NCI-H2107 treated with DMSO at 0.1 percent for 48 hours (cell line): ENCODE measurements at regions not wholly inside any gene's neighbourhood (a gene's known extent, or its start where the extent isn't known, plus 50 kb on each side); places are given as distances from the start of the nearest gene placed in this dataset.

Experiments
- DNase-seq: peaks from one replicate; lab custom pipeline; 2025; ENCODE audit not compliant: unreplicated experiment; lab: John Stamatoyannopoulos, UW

GRCh38 chr2:88832311-88832991 lies 141.0 kb downstream of the RPIA start:
- DNase-seq, result no peak

- DNase-seq, result no peak
Measured at GRCh38 chr2:88832992-88833389, 141.5 kb downstream of the RPIA start.

GRCh38 chr2:88834376-88834775 lies 142.9 kb downstream of the RPIA start:
- no peak for DNase-seq

- no peak for DNase-seq
Measured at GRCh38 chr2:88834866-88835265, 143.4 kb downstream of the RPIA start.

GRCh38 chr2:88835726-88836125 lies 144.3 kb downstream of the RPIA start:
- no peak for DNase-seq

- DNase-seq, result no peak
Measured at GRCh38 chr2:88836351-88836750, 144.9 kb downstream of the RPIA start.

- no peak for DNase-seq
Measured at GRCh38 chr2:88837511-88838160, 146.2 kb downstream of the RPIA start.

- DNase-seq, result no peak
Measured at GRCh38 chr2:88838165-88838635, 146.7 kb downstream of the RPIA start.

- no peak for DNase-seq
Measured at GRCh38 chr2:88841224-88841929, 149.9 kb downstream of the RPIA start.

- no peak for DNase-seq
Measured at GRCh38 chr2:88842656-88843460, 151.4 kb downstream of the RPIA start.

GRCh38 chr2:88843651-88844050 lies 152.2 kb downstream of the RPIA start:
- no peak for DNase-seq

- DNase-seq, result no peak
Measured at GRCh38 chr2:88844960-88845359, 153.5 kb downstream of the RPIA start.

GRCh38 chr2:88845772-88846661 lies 154.5 kb downstream of the RPIA start:
- DNase-seq, result no peak

GRCh38 chr2:88852753-88853402 lies 161.4 kb downstream of the RPIA start:
- DNase-seq, result no peak

- no peak for DNase-seq
Measured at GRCh38 chr2:88853403-88853790, 161.9 kb downstream of the RPIA start.

- DNase-seq, result no peak
Measured at GRCh38 chr2:88854528-88854927, 163.1 kb downstream of the RPIA start.

- DNase-seq, result no peak
Measured at GRCh38 chr2:88855620-88856408, 164.3 kb downstream of the RPIA start.

- DNase-seq, result peak; percentile 1
Measured at GRCh38 chr2:88856409-88857135, 165.1 kb downstream of the RPIA start.
